ENCODE measurements at regions not wholly inside any gene's neighbourhood (a gene's known extent, or its start where the extent isn't known, plus 50 kb on each side); places are given as distances from the start of the nearest gene placed in this dataset.

DNA sequence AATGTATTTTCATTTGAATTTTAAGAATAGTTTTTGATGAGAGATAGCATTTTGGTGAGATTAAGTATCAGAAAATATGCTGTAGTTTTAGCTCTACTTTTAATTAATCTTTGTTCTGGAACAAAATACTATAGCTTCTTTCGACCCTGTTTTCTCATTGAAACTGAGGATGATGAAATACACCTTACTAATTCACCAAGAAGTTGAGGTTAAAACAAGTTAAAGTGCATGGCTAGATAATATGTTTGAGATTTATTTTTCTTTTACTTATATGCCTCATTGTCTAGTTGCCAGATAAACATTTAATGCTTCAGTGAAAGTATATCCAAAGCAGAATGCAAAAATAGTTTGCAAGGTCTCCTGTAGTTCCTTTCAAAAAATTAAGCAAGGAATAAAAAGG lies 140.1 kb upstream of the KCNN2 start:
- TF ChIP-seq, protein P1, sequence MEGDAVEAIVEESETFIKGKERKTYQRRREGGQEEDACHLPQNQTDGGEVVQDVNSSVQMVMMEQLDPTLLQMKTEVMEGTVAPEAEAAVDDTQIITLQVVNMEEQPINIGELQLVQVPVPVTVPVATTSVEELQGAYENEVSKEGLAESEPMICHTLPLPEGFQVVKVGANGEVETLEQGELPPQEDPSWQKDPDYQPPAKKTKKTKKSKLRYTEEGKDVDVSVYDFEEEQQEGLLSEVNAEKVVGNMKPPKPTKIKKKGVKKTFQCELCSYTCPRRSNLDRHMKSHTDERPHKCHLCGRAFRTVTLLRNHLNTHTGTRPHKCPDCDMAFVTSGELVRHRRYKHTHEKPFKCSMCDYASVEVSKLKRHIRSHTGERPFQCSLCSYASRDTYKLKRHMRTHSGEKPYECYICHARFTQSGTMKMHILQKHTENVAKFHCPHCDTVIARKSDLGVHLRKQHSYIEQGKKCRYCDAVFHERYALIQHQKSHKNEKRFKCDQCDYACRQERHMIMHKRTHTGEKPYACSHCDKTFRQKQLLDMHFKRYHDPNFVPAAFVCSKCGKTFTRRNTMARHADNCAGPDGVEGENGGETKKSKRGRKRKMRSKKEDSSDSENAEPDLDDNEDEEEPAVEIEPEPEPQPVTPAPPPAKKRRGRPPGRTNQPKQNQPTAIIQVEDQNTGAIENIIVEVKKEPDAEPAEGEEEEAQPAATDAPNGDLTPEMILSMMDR (IDR thresholded peaks at IDR 0.05) = no peak
- TF ChIP-seq POLR2A (IDR thresholded peaks at IDR 0.05) = no peak
